Keratinocyte (primary cell): ENCODE measurements at regions not wholly inside any gene's neighbourhood (a gene's known extent, or its start where the extent isn't known, plus 50 kb on each side); places are given as distances from the start of the nearest gene placed in this dataset.

Experiments used
- DNase-seq: peaks from one replicate; pipeline ENCODE4 v3.0.0-alpha.2; 2011; ENCODE audit warnings: low read depth, missing footprints, low spot score
- FAIRE-seq: peaks from 2 replicates; lab custom pipeline; 2011; peaks lifted over from hg19 to GRCh38; lab: Jason Lieb, UNC
- H2AFZ ChIP-seq: 2 replicates; pipeline ENCODE4 v1.6.0; 2012; ENCODE audit warnings: low read length, control low read depth, inconsistent platforms; ENCODE audit not compliant: control insufficient read depth
- H3K27ac ChIP-seq: 2 replicates; pipeline ENCODE4 v1.5.1; 2011; ENCODE audit warnings: low read length; ENCODE audit not compliant: control insufficient read depth, insufficient read depth
- H3K27me3 ChIP-seq: 3 replicates; pipeline ENCODE4 v1.6.0; 2011; ENCODE audit warnings: low read length; ENCODE audit not compliant: control insufficient read depth, insufficient read depth; ENCODE audit errors: extremely low read depth
- H3K36me3 ChIP-seq, 2 experiments: 2 replicates in 1 of 2; 3 replicates in 1 of 2; pipeline ENCODE4 v1.5.1; 2011; ENCODE audit warnings: low read length in 2 of 2, mild to moderate bottlenecking in 1 of 2; ENCODE audit not compliant: control insufficient read depth in 2 of 2, insufficient read depth in 2 of 2; ENCODE audit errors: extremely low read depth in 1 of 2
- H3K4me1 ChIP-seq: 3 replicates; pipeline ENCODE4 v1.5.1; 2011; ENCODE audit warnings: low read length; ENCODE audit not compliant: control insufficient read depth, insufficient read depth; ENCODE audit errors: extremely low read depth
- H3K4me2 ChIP-seq: 3 replicates; pipeline ENCODE4 v1.6.0; 2011; ENCODE audit warnings: low read depth, low read length; ENCODE audit not compliant: control insufficient read depth, insufficient read depth; ENCODE audit errors: extremely low read depth
- H3K4me3 ChIP-seq, 3 experiments: fragments of 200-600 bp in 1 of 3; sonication (generic) in 1 of 3; 2 replicates in 2 of 3; 3 replicates in 1 of 3; pipeline ENCODE4 v1.5.1; 2011 to 2016; ENCODE audit warnings: low read length in 3 of 3, mild to moderate bottlenecking in 3 of 3, control low read depth in 2 of 3, inconsistent platforms in 1 of 3, low read depth in 1 of 3, mixed read lengths in 1 of 3, mixed run types in 1 of 3, moderate library complexity in 1 of 3; ENCODE audit not compliant: control insufficient read depth in 2 of 3, insufficient read depth in 2 of 3; ENCODE audit errors: extremely low read depth in 1 of 3
- H3K79me2 ChIP-seq: 2 replicates; pipeline ENCODE4 v1.6.0; 2012; ENCODE audit warnings: low read length; ENCODE audit not compliant: control insufficient read depth, insufficient read depth
- H3K9ac ChIP-seq: 3 replicates; pipeline ENCODE4 v1.6.0; 2011; ENCODE audit warnings: low read length; ENCODE audit not compliant: control insufficient read depth, insufficient read depth; ENCODE audit errors: extremely low read depth
- H3K9me1 ChIP-seq: 3 replicates; pipeline ENCODE4 v1.6.0; 2011; ENCODE audit warnings: low read length; ENCODE audit not compliant: control insufficient read depth, insufficient read depth; ENCODE audit errors: extremely low read depth
- H3K9me3 ChIP-seq: 2 replicates; pipeline ENCODE4 v1.5.1; 2012; ENCODE audit warnings: low read depth, low read length; ENCODE audit not compliant: control insufficient read depth
- H4K20me1 ChIP-seq: 3 replicates; pipeline ENCODE4 v1.6.0; 2011; ENCODE audit warnings: low read length; ENCODE audit not compliant: control insufficient read depth, insufficient read depth; ENCODE audit errors: extremely low read depth
- CTCF ChIP-seq, 3 experiments: IDR thresholded peaks in 1 of 3; conservative IDR thresholded peaks in 1 of 3; optimal IDR thresholded peaks in 1 of 3; 2 replicates in 2 of 3; 3 replicates in 1 of 3; pipeline versions ENCODE3 to v1.5.1; 2011; ENCODE audit warnings: low read length in 3 of 3, mild to moderate bottlenecking in 3 of 3, moderate library complexity in 2 of 3, control low read depth in 1 of 3, inconsistent platforms in 1 of 3; ENCODE audit not compliant: insufficient read depth in 2 of 3; ENCODE audit errors: extremely low read depth in 1 of 3
- EZH2 ChIP-seq: IDR thresholded peaks from one replicate; pipeline ENCODE4 v1.6.1; 2012; ENCODE audit warnings: inconsistent platforms, mild to moderate bottlenecking, low read length, moderate library complexity
- dilution Hi-C: fragments of 300-500 bp; cut with MboI; formaldehyde crosslinking; loops from one replicate; pipeline ENCODE4 v1.7.0; 2020; ENCODE audit warnings: low sequenced_read_pairs; ENCODE audit not compliant: extremely low pct_ligation_motif_present

- TF ChIP-seq EZH2: no peak
- no peak for TF ChIP-seq CTCF (optimal IDR thresholded peaks at IDR 0.05 in 1 of 3, IDR thresholded peaks at IDR 0.05 in 1 of 3, conservative IDR thresholded peaks at IDR 0.05 in 1 of 3; ENCODE audit: extremely low read depth in 1 of 3, insufficient read depth in 2 of 3, low read length in 3 of 3)
- Histone ChIP-seq H3K27ac (no peak overlapping the region), H3K36me3 (no peaks in the 10 kb centered on the region), H3K79me2 (no peaks in the 10 kb centered on the region), H3K9me3 (no peaks in the 10 kb centered on the region), H3K4me3 (no peak overlapping the region), H3K4me2 (no peak overlapping the region), H3K9me1 (no peaks in the 10 kb centered on the region), H3K4me1 (no peaks in the 10 kb centered on the region), H2AFZ (no peak overlapping the region), H4K20me1 (no peaks in the 10 kb centered on the region), H3K9ac (no peak overlapping the region), H3K27me3 (peaks cover 72% of the 10 kb centered on the region)
- no peak for FAIRE-seq
- no peak for DNase-seq
- dilution Hi-C loops: no loop called here
These were observed 220.1 kb downstream of the MEF2C start for GRCh38 chr5:88662846-88663245.

- H3K9me1 ChIP-seq: no peaks in the 10 kb centered on the region
- no peaks in the 10 kb centered on the region for H3K4me1 ChIP-seq
- no peaks in the 10 kb centered on the region for H3K79me2 ChIP-seq
- dilution Hi-C loops: no loop called here
- no peak overlapping the region for H2AFZ ChIP-seq
- H3K27me3 ChIP-seq: peaks cover 62% of the 10 kb centered on the region
- no peaks in the 10 kb centered on the region for H3K36me3 ChIP-seq
- H3K4me2 ChIP-seq: no peak overlapping the region
- no peaks in the 10 kb centered on the region for H3K9me3 ChIP-seq
- TF ChIP-seq EZH2 (no peak), CTCF (optimal IDR thresholded peaks at IDR 0.05 in 1 of 3, IDR thresholded peaks at IDR 0.05 in 1 of 3, conservative IDR thresholded peaks at IDR 0.05 in 1 of 3; ENCODE audit: extremely low read depth in 1 of 3, insufficient read depth in 2 of 3, low read length in 3 of 3) (no peak)
- no peak overlapping the region for H3K9ac ChIP-seq
- H3K4me3 ChIP-seq: no peak overlapping the region
- FAIRE-seq: no peak
- DNase-seq: no peak
- H3K27ac ChIP-seq: no peak overlapping the region
- no peaks in the 10 kb centered on the region for H4K20me1 ChIP-seq
These were observed 221.2 kb downstream of the MEF2C start for GRCh38 chr5:88661806-88662207.
